ENCODE measurements at regions not wholly inside any gene's neighbourhood (a gene's known extent, or its start where the extent isn't known, plus 50 kb on each side); places are given as distances from the start of the nearest gene placed in this dataset.

- Histone ChIP-seq H3K27me3 (ENCODE audit: control insufficient read depth, insufficient read depth) (no peaks in the 10 kb centered on the region), H3K27ac (ENCODE audit: low read length) (no peak overlapping the region), H3K4me3 (ENCODE audit: low read length) (no peak overlapping the region), H3K4me1 (ENCODE audit: control insufficient read depth, insufficient read depth, low read length) (peaks cover 2% of the 10 kb centered on the region), H3K9me3 (ENCODE audit: control insufficient read depth, low read length) (no peaks in the 10 kb centered on the region)
- ATAC-seq (no peak), DNase-seq (no peak)
- intact Hi-C loops (cut with DNase I): no loop called here
- 88% methylated on average over 2 of the region's 2 CpGs for WGBS
These were observed 326.7 kb downstream of the PTEN start for GRCh38 chr10:88190123-88190522.

- Histone ChIP-seq H3K4me3 (ENCODE audit: low read length) (no peak overlapping the region), H3K27ac (ENCODE audit: low read length) (no peak overlapping the region), H3K9me3 (ENCODE audit: control insufficient read depth, low read length) (no peaks in the 10 kb centered on the region), H3K27me3 (ENCODE audit: control insufficient read depth, insufficient read depth) (no peaks in the 10 kb centered on the region), H3K4me1 (ENCODE audit: control insufficient read depth, insufficient read depth, low read length) (peaks cover 4% of the 10 kb centered on the region)
- ATAC-seq (peak in 1 of 2 donors; percentile 54), DNase-seq (peak in 2 of 3 donors; percentile 43 to 57)
- WGBS: 62% methylated on average over 5 of the region's 5 CpGs
- intact Hi-C loops (cut with DNase I): no loop called here
These were observed 327.3 kb downstream of the PTEN start for GRCh38 chr10:88190540-88191235.

- Histone ChIP-seq H3K4me3 (ENCODE audit: low read length) (no peak overlapping the region), H3K27ac (ENCODE audit: low read length) (no peak overlapping the region), H3K4me1 (ENCODE audit: control insufficient read depth, insufficient read depth, low read length) (peaks cover 4% of the 10 kb centered on the region), H3K9me3 (ENCODE audit: control insufficient read depth, low read length) (no peaks in the 10 kb centered on the region), H3K27me3 (ENCODE audit: control insufficient read depth, insufficient read depth) (no peaks in the 10 kb centered on the region)
- no peak for DNase-seq
- intact Hi-C loops (cut with DNase I): no loop called here
- ATAC-seq: no peak
- 93% methylated on average over 7 of the region's 7 CpGs for WGBS
These were observed 329.6 kb downstream of the PTEN start for GRCh38 chr10:88193018-88193417.

GRCh38 chr10:88194041-88194887, 330.8 kb downstream of the PTEN start:
- Histone ChIP-seq H3K27me3 (ENCODE audit: control insufficient read depth, insufficient read depth) (no peaks in the 10 kb centered on the region), H3K9me3 (ENCODE audit: control insufficient read depth, low read length) (no peaks in the 10 kb centered on the region), H3K4me1 (ENCODE audit: control insufficient read depth, insufficient read depth, low read length) (peaks cover 4% of the 10 kb centered on the region), H3K4me3 (ENCODE audit: low read length) (no peak overlapping the region), H3K27ac (ENCODE audit: low read length) (no peak overlapping the region)
- intact Hi-C loops (cut with DNase I): no loop called here
- DNase-seq: no peak
- 51% methylated on average over 3 of the region's 3 CpGs for WGBS
- peak; percentile 24 to 34 for ATAC-seq

DNA sequence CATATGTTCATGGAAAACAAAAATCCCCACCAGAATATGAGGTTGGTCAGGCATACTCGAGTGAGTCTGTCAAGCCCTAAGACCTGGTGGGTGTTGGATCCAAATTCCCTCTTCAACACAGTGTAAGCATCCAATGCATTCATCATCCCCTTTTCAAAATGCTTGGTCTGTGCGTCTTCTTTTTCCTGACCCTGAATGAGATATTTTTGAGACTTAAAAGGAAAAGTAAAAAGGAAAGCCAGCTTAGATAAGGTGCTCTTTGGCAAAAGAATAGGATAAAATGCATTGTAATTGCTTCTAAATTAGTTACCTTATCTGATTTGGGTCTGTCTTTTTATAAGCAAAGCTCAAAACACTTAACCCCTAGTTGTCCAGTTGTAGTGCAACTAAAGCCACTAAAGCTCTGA, 331.5 kb downstream of the PTEN start:
- whole genome bisulfite sequencing: 16% methylated on average over 2 of the region's 2 CpGs
- H3K4me1 ChIP-seq (ENCODE audit: control insufficient read depth, insufficient read depth, low read length): peaks cover 4% of the 10 kb centered on the region
- H3K9me3 ChIP-seq (ENCODE audit: control insufficient read depth, low read length): no peaks in the 10 kb centered on the region
- intact Hi-C loops (cut with DNase I): no loop called here
- no peaks in the 10 kb centered on the region for H3K27me3 ChIP-seq (ENCODE audit: control insufficient read depth, insufficient read depth)
- ATAC-seq (peak in 1 of 2 donors; percentile 32), DNase-seq (no peak)
- no peak overlapping the region for H3K27ac ChIP-seq (ENCODE audit: low read length)
- no peak overlapping the region for H3K4me3 ChIP-seq (ENCODE audit: low read length)

GRCh38 chr10:88195841-88196240, 332.4 kb downstream of the PTEN start:
- intact Hi-C loops (cut with DNase I): no loop called here
- H3K27me3 ChIP-seq (ENCODE audit: control insufficient read depth, insufficient read depth): no peaks in the 10 kb centered on the region
- H3K9me3 ChIP-seq (ENCODE audit: control insufficient read depth, low read length): no peaks in the 10 kb centered on the region
- no peak overlapping the region for H3K4me3 ChIP-seq (ENCODE audit: low read length)
- no peak overlapping the region for H3K27ac ChIP-seq (ENCODE audit: low read length)
- ATAC-seq (no peak), DNase-seq (no peak)
- H3K4me1 ChIP-seq (ENCODE audit: control insufficient read depth, insufficient read depth, low read length): peaks cover 2% of the 10 kb centered on the region
- WGBS: 53% methylated on average over 2 of the region's 2 CpGs

GRCh38 chr10:88196291-88196690, 332.9 kb downstream of the PTEN start:
- Histone ChIP-seq H3K9me3 (ENCODE audit: control insufficient read depth, low read length) (no peaks in the 10 kb centered on the region), H3K27me3 (ENCODE audit: control insufficient read depth, insufficient read depth) (no peaks in the 10 kb centered on the region), H3K4me3 (ENCODE audit: low read length) (no peak overlapping the region), H3K4me1 (ENCODE audit: control insufficient read depth, insufficient read depth, low read length) (peaks cover 2% of the 10 kb centered on the region), H3K27ac (ENCODE audit: low read length) (no peak overlapping the region)
- WGBS: 40% methylated on average over 1 of the region's 1 CpG
- intact Hi-C loops (cut with DNase I): no loop called here
- no peak for DNase-seq
- ATAC-seq: peak; percentile 64 to 87

DNA sequence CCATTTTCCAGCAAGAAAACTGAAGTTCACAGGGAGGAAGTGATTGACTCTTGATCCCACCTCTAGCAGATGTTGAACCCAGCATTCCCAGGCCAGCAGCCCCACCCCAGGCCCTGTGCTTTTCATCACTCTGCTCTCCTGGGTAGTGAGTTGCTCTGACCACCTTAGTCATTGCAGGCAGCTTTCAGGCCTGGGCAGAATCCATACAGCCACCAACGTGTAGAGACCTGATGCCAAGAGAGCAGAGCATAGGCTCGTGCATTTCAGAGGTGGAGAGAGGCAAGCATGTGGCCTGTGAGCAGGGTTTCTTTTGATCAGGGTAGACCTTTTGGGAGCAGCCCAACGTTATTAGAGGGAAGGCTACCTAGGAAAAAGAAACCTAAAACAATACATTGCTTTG, 334.6 kb downstream of the PTEN start:
- no peak overlapping the region for H3K27ac ChIP-seq (ENCODE audit: low read length)
- intact Hi-C loops (cut with DNase I): no loop called here
- DNase-seq: no peak

GRCh38 chr10:88200312-88201032, 337.0 kb downstream of the PTEN start:
- Histone ChIP-seq H3K4me1 (ENCODE audit: control insufficient read depth, insufficient read depth, low read length) (no peaks in the 10 kb centered on the region), H3K27me3 (ENCODE audit: control insufficient read depth, insufficient read depth) (no peaks in the 10 kb centered on the region), H3K27ac (ENCODE audit: low read length) (no peak overlapping the region), H3K9me3 (ENCODE audit: control insufficient read depth, low read length) (no peaks in the 10 kb centered on the region), H3K4me3 (ENCODE audit: low read length) (no peak overlapping the region)
- DNase-seq: no peak
- intact Hi-C loops (cut with DNase I): no loop called here
- 60% methylated on average over 3 of the region's 3 CpGs for WGBS
- no peak for ATAC-seq

More for the DNA sequence above, 334.6 kb downstream of the PTEN start:
- Histone ChIP-seq H3K4me1 (ENCODE audit: control insufficient read depth, insufficient read depth, low read length) (peaks cover 2% of the 10 kb centered on the region), H3K9me3 (ENCODE audit: control insufficient read depth, low read length) (no peaks in the 10 kb centered on the region), H3K4me3 (ENCODE audit: low read length) (no peak overlapping the region), H3K27me3 (ENCODE audit: control insufficient read depth, insufficient read depth) (no peaks in the 10 kb centered on the region)
- 92% methylated on average over 3 of the region's 3 CpGs for WGBS
- ATAC-seq: no peak

- peaks cover 3% of the 10 kb centered on the region for H3K4me1 ChIP-seq (ENCODE audit: control insufficient read depth, insufficient read depth, low read length)
- intact Hi-C loops (cut with DNase I): no loop called here
- ATAC-seq (no peak), DNase-seq (no peak)
- 81% methylated on average over 2 of the region's 2 CpGs for WGBS
- H3K9me3 ChIP-seq (ENCODE audit: control insufficient read depth, low read length): no peaks in the 10 kb centered on the region
- H3K27ac ChIP-seq (ENCODE audit: low read length): no peak overlapping the region
- no peak overlapping the region for H3K4me3 ChIP-seq (ENCODE audit: low read length)
- no peaks in the 10 kb centered on the region for H3K27me3 ChIP-seq (ENCODE audit: control insufficient read depth, insufficient read depth)
These were observed 342.5 kb downstream of the PTEN start for GRCh38 chr10:88205842-88206446.

Measured in right cardiac atrium (tissue), 5 donors.